ENCODE measurements at regions not wholly inside any gene's neighbourhood (a gene's known extent, or its start where the extent isn't known, plus 50 kb on each side); places are given as distances from the start of the nearest gene placed in this dataset.

GRCh38 chr12:39224971-39225370 is 217.9 kb downstream of the KIF21A start:
- H3K4me3 ChIP-seq (replicated peaks in 1 of 2; ENCODE audit: low read depth in 2 of 2, low read length in 2 of 2): no peak overlapping the region
- DNase-seq (ENCODE audit: low read depth in 2 of 2): peak in 1 of 2 donors; percentile 17
- TF ChIP-seq CTCF (IDR thresholded peaks at IDR 0.05; ENCODE audit: low read depth, low read length): no peak

GRCh38 chr12:39205969-39206368 is 237.0 kb downstream of the KIF21A start:
- DNase-seq (ENCODE audit: low read depth in 2 of 2): no peak
- H3K4me3 ChIP-seq (replicated peaks in 1 of 2; ENCODE audit: low read depth in 2 of 2, low read length in 2 of 2): no peak overlapping the region
- TF ChIP-seq CTCF (IDR thresholded peaks at IDR 0.05; ENCODE audit: low read depth, low read length): no peak

GRCh38 chr12:39199351-39199750 is 243.6 kb downstream of the KIF21A start:
- no peak for TF ChIP-seq CTCF (IDR thresholded peaks at IDR 0.05; ENCODE audit: low read depth, low read length)
- DNase-seq (ENCODE audit: low read depth in 2 of 2): peak in 1 of 2 donors; percentile 4
- no peak overlapping the region for H3K4me3 ChIP-seq (replicated peaks in 1 of 2; ENCODE audit: low read depth in 2 of 2, low read length in 2 of 2)

GRCh38 chr12:39188689-39189088 is 254.2 kb downstream of the KIF21A start:
- no peak for DNase-seq (ENCODE audit: low read depth in 2 of 2)
- no peak for TF ChIP-seq CTCF (IDR thresholded peaks at IDR 0.05; ENCODE audit: low read depth, low read length)
- no peak overlapping the region for H3K4me3 ChIP-seq (replicated peaks in 1 of 2; ENCODE audit: low read depth in 2 of 2, low read length in 2 of 2)

- no peak for TF ChIP-seq CTCF (IDR thresholded peaks at IDR 0.05; ENCODE audit: low read depth, low read length)
- H3K4me3 ChIP-seq (replicated peaks in 1 of 2; ENCODE audit: low read depth in 2 of 2, low read length in 2 of 2): no peak overlapping the region
- DNase-seq (ENCODE audit: low read depth in 2 of 2): no peak
Observed at GRCh38 chr12:39186744-39187143, 256.2 kb downstream of the KIF21A start.

GRCh38 chr12:39178837-39179236 is 264.1 kb downstream of the KIF21A start:
- H3K4me3 ChIP-seq (replicated peaks in 1 of 2; ENCODE audit: low read depth in 2 of 2, low read length in 2 of 2): no peak overlapping the region
- DNase-seq (ENCODE audit: low read depth in 2 of 2): no peak
- no peak for TF ChIP-seq CTCF (IDR thresholded peaks at IDR 0.05; ENCODE audit: low read depth, low read length)

GRCh38 chr12:39176356-39176755 is 266.6 kb downstream of the KIF21A start:
- no peak for DNase-seq (ENCODE audit: low read depth in 2 of 2)
- H3K4me3 ChIP-seq (replicated peaks in 1 of 2; ENCODE audit: low read depth in 2 of 2, low read length in 2 of 2): no peak overlapping the region
- TF ChIP-seq CTCF (IDR thresholded peaks at IDR 0.05; ENCODE audit: low read depth, low read length): no peak

Measured in cardiac fibroblast (primary cell).